ENCODE measurements at regions not wholly inside any gene's neighbourhood (a gene's known extent, or its start where the extent isn't known, plus 50 kb on each side); places are given as distances from the start of the nearest gene placed in this dataset.

GRCh38 chr14:37991027-37991426 is 216.7 kb upstream of the SSTR1 start:
- H3K9me3 ChIP-seq: no peaks in the 10 kb centered on the region
- DNase-seq: no peak
- no peaks in the 10 kb centered on the region for H3K36me3 ChIP-seq (ENCODE audit: low read depth)
- TF ChIP-seq CTCF (IDR thresholded peaks at IDR 0.05): no peak
- H3K4me3 ChIP-seq: no peak overlapping the region
- no peak for ATAC-seq
- intact Hi-C loops (cut with DNase I, micrococcal nuclease): no loop called here
- H3K4me1 ChIP-seq (ENCODE audit: low read depth): no peaks in the 10 kb centered on the region

DNA sequence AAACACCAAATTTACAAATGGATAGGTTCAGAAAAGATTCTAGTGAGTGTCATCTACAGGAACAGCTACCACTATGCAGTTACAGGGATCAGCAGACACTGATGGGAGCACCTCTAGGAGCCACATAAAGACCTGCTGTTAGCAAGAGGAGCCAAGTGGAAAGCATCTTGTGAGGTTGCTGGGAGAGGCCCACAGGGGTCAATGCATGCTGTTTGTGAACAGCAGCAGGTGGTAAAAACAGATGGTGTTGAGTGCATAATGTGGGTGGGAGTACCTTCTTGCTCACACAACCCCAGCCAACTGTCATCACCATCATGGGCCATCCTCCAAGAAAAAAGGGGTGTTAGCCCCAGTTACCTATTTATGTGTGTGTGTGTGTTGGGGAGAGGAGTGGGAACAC is 215.2 kb upstream of the SSTR1 start:
- TF ChIP-seq CTCF (IDR thresholded peaks at IDR 0.05): no peak
- H3K4me1 ChIP-seq (ENCODE audit: low read depth): no peaks in the 10 kb centered on the region
- H3K36me3 ChIP-seq (ENCODE audit: low read depth): no peaks in the 10 kb centered on the region
- no peaks in the 10 kb centered on the region for H3K9me3 ChIP-seq
- H3K4me3 ChIP-seq: no peak overlapping the region
- no peak for ATAC-seq
- intact Hi-C loops (cut with DNase I, micrococcal nuclease): no loop called here
- DNase-seq: no peak

- intact Hi-C loops (cut with DNase I, micrococcal nuclease): no loop called here
- no peak overlapping the region for H3K4me3 ChIP-seq
- ATAC-seq (no peak), DNase-seq (no peak)
- no peaks in the 10 kb centered on the region for H3K9me3 ChIP-seq
- no peaks in the 10 kb centered on the region for H3K36me3 ChIP-seq (ENCODE audit: low read depth)
- no peak for TF ChIP-seq CTCF (IDR thresholded peaks at IDR 0.05)
- no peaks in the 10 kb centered on the region for H3K4me1 ChIP-seq (ENCODE audit: low read depth)
Observed at GRCh38 chr14:37994846-37995372, 212.8 kb upstream of the SSTR1 start.

- Histone ChIP-seq H3K4me3 (no peak overlapping the region), H3K4me1 (ENCODE audit: low read depth) (no peaks in the 10 kb centered on the region), H3K9me3 (no peaks in the 10 kb centered on the region), H3K36me3 (ENCODE audit: low read depth) (no peaks in the 10 kb centered on the region)
- ATAC-seq: no peak
- no peak for TF ChIP-seq CTCF (IDR thresholded peaks at IDR 0.05)
- intact Hi-C loops (cut with DNase I, micrococcal nuclease): no loop called here
- no peak for DNase-seq
Observed at GRCh38 chr14:37997017-37997416, 210.7 kb upstream of the SSTR1 start.

DNA sequence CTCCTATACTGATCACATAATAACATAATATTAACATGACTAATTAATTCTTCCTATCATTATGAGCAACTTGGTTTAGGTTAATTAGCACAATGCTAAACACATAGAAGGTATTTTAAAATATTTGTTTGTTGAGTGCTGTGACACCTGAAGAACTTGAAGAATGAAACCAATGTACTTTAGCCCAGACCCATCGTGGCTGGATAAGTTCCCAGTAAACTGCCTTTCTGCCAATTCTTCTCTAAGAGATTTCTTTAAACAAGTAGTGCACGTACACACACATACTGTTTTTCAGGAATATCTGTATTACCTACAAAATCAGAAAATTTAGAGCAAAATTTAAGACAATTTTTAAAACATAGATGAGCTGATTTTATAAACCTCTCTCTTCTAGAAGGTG is 207.4 kb upstream of the SSTR1 start:
- intact Hi-C loops (cut with DNase I, micrococcal nuclease): no loop called here
- TF ChIP-seq CTCF (IDR thresholded peaks at IDR 0.05): no peak
- Histone ChIP-seq H3K4me3 (no peak overlapping the region), H3K9me3 (no peaks in the 10 kb centered on the region), H3K4me1 (ENCODE audit: low read depth) (no peaks in the 10 kb centered on the region), H3K36me3 (ENCODE audit: low read depth) (no peaks in the 10 kb centered on the region)
- ATAC-seq (no peak), DNase-seq (no peak)

- no peak for TF ChIP-seq CTCF (IDR thresholded peaks at IDR 0.05)
- ATAC-seq (no peak), DNase-seq (no peak)
- Histone ChIP-seq H3K36me3 (ENCODE audit: low read depth) (no peaks in the 10 kb centered on the region), H3K9me3 (no peaks in the 10 kb centered on the region), H3K4me3 (no peak overlapping the region), H3K4me1 (ENCODE audit: low read depth) (no peaks in the 10 kb centered on the region)
- intact Hi-C loops (cut with DNase I, micrococcal nuclease): no loop called here
Observed at GRCh38 chr14:38001501-38001900, 206.2 kb upstream of the SSTR1 start.
